ENCODE measurements at regions not wholly inside any gene's neighbourhood (a gene's known extent, or its start where the extent isn't known, plus 50 kb on each side); places are given as distances from the start of the nearest gene placed in this dataset.

GRCh38 chr10:62554632-62555199, 180.5 kb downstream of the ZNF365 start:
- peak in 1 of 2 experiments; percentile 0 for DNase-seq

- DNase-seq, result no peak
Measured at GRCh38 chr10:62559481-62560200, 185.5 kb downstream of the ZNF365 start.

- no peak for DNase-seq
Measured at GRCh38 chr10:62560201-62560819, 186.1 kb downstream of the ZNF365 start.

GRCh38 chr10:62561151-62561550, 187.0 kb downstream of the ZNF365 start:
- DNase-seq, result no peak

- DNase-seq, result no peak
Measured at GRCh38 chr10:62562101-62562500, 187.9 kb downstream of the ZNF365 start.

- no peak for DNase-seq
Measured at GRCh38 chr10:62562795-62563194, 188.6 kb downstream of the ZNF365 start.

- DNase-seq, result no peak
Measured at GRCh38 chr10:62573929-62574328, 199.8 kb downstream of the ZNF365 start.

GRCh38 chr10:62577076-62577475, 202.9 kb downstream of the ZNF365 start:
- DNase-seq, result no peak

GRCh38 chr10:62577666-62578291, 203.6 kb downstream of the ZNF365 start:
- DNase-seq, result no peak

GRCh38 chr10:62578301-62578700, 204.1 kb downstream of the ZNF365 start:
- no peak for DNase-seq

GRCh38 chr10:62578916-62579315, 204.7 kb downstream of the ZNF365 start:
- no peak for DNase-seq

- DNase-seq, result no peak
Measured at GRCh38 chr10:62580396-62580795, 206.2 kb downstream of the ZNF365 start.

GRCh38 chr10:62581351-62581750, 207.2 kb downstream of the ZNF365 start:
- no peak for DNase-seq

- no peak for DNase-seq
Measured at GRCh38 chr10:62582101-62582705, 208.0 kb downstream of the ZNF365 start.

GRCh38 chr10:62582804-62583208, 208.6 kb downstream of the ZNF365 start:
- peak in 1 of 2 experiments; percentile 2 for DNase-seq

GRCh38 chr10:62583876-62584615, 209.9 kb downstream of the ZNF365 start:
- no peak for DNase-seq

GRCh38 chr10:62584731-62585130, 210.6 kb downstream of the ZNF365 start:
- DNase-seq, result no peak

GRCh38 chr10:62585211-62585775, 211.1 kb downstream of the ZNF365 start:
- no peak for DNase-seq

GRCh38 chr10:62587011-62587410, 212.8 kb downstream of the ZNF365 start:
- no peak for DNase-seq

- DNase-seq, result no peak
Measured at GRCh38 chr10:62588116-62588515, 213.9 kb downstream of the ZNF365 start.

- DNase-seq, result no peak
Measured at GRCh38 chr10:62589689-62590088, 214.8 kb upstream of the ADO start.

GRCh38 chr10:62590306-62590705, 214.2 kb upstream of the ADO start:
- DNase-seq, result no peak

Data from SW 1271 (cell line).